HEK293 (cell line): ENCODE measurements at regions not wholly inside any gene's neighbourhood (a gene's known extent, or its start where the extent isn't known, plus 50 kb on each side); places are given as distances from the start of the nearest gene placed in this dataset.

Experiments
- BCL11A ChIP-seq: fragments of 450-650 bp; formaldehyde crosslinking; IDR thresholded peaks from 2 replicates; pipeline ENCODE4 v1.5.1; 2016; ENCODE audit warnings: low read depth, missing biosample characterization, missing genetic modification characterization
- CTCF ChIP-seq: fragments of 450-650 bp; formaldehyde crosslinking; IDR thresholded peaks from 2 replicates; pipeline ENCODE4 v1.5.1; 2016; ENCODE audit warnings: missing biosample characterization, missing genetic modification characterization
- GLIS1 ChIP-seq: fragments of 450-650 bp; formaldehyde crosslinking; IDR thresholded peaks from 2 replicates; pipeline ENCODE4 v1.5.1; 2016; ENCODE audit warnings: missing biosample characterization, missing genetic modification characterization
- PRDM10 ChIP-seq: fragments of 450-650 bp; formaldehyde crosslinking; IDR thresholded peaks from 2 replicates; pipeline ENCODE4 v1.5.1; 2016; ENCODE audit warnings: missing biosample characterization, missing genetic modification characterization
- PRDM2 ChIP-seq: fragments of 450-650 bp; formaldehyde crosslinking; IDR thresholded peaks from 2 replicates; pipeline ENCODE4 v1.5.1; 2016; ENCODE audit warnings: missing biosample characterization, missing genetic modification characterization, borderline replicate concordance
- ZNF214 ChIP-seq: fragments of 450-650 bp; formaldehyde crosslinking; IDR thresholded peaks from 2 replicates; pipeline ENCODE4 v1.5.1; 2017; ENCODE audit warnings: missing biosample characterization, mild to moderate bottlenecking, missing genetic modification characterization, borderline replicate concordance
- ZNF530 ChIP-seq: fragments of 450-650 bp; formaldehyde crosslinking; IDR thresholded peaks from 2 replicates; pipeline ENCODE4 v1.5.1; 2016; ENCODE audit warnings: low read depth, missing biosample characterization, missing genetic modification characterization
- ZNF549 ChIP-seq: fragments of 450-650 bp; IDR thresholded peaks from 2 replicates; pipeline ENCODE4 v1.5.1; 2018; ENCODE audit warnings: missing biosample characterization, missing genetic modification characterization, mild to moderate bottlenecking, inconsistent platforms, moderate library complexity
- ZNF747 ChIP-seq: fragments of 450-650 bp; formaldehyde crosslinking; IDR thresholded peaks from 2 replicates; pipeline ENCODE4 v1.5.1; 2016; ENCODE audit warnings: missing biosample characterization, missing genetic modification characterization
- TF ChIP-seq, protein P1 (sequence below): fragments of 450-650 bp; formaldehyde crosslinking; IDR thresholded peaks from 2 replicates; pipeline ENCODE4 v1.5.1; 2016; ENCODE audit warnings: missing biosample characterization, missing genetic modification characterization

DNA sequence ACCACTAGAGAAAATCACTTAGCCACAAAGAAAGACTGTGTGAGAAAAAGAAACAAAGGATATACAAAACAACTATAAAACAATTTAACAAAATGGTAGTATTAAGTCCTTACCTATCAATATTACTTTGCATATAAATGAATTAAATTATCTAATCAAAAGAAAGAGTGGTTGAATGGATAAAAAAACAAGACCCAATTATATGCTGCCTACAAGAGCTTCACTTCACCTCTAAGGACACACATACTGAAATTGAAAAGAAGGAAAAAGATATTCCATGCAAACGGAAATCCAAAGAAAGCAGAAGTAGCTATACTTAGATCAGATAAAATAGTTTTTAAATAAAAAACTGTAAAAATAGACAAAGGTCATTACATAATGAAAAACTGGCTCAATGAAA is 134.9 kb upstream of the CCDC196 start:
- TF ChIP-seq BCL11A (tag by site-specific recombination) (no peak), CTCF (tag by site-specific recombination) (no peak), ZNF747 (tag by site-specific recombination) (no peak), ZNF214 (no peak), ZNF530 (tag by site-specific recombination) (no peak), ZNF549 (tag by site-specific recombination) (no peak), PRDM2 (tag by site-specific recombination) (no peak), PRDM10 (no peak), GLIS1 (tag by site-specific recombination) (no peak)
- TF ChIP-seq, protein P1, sequence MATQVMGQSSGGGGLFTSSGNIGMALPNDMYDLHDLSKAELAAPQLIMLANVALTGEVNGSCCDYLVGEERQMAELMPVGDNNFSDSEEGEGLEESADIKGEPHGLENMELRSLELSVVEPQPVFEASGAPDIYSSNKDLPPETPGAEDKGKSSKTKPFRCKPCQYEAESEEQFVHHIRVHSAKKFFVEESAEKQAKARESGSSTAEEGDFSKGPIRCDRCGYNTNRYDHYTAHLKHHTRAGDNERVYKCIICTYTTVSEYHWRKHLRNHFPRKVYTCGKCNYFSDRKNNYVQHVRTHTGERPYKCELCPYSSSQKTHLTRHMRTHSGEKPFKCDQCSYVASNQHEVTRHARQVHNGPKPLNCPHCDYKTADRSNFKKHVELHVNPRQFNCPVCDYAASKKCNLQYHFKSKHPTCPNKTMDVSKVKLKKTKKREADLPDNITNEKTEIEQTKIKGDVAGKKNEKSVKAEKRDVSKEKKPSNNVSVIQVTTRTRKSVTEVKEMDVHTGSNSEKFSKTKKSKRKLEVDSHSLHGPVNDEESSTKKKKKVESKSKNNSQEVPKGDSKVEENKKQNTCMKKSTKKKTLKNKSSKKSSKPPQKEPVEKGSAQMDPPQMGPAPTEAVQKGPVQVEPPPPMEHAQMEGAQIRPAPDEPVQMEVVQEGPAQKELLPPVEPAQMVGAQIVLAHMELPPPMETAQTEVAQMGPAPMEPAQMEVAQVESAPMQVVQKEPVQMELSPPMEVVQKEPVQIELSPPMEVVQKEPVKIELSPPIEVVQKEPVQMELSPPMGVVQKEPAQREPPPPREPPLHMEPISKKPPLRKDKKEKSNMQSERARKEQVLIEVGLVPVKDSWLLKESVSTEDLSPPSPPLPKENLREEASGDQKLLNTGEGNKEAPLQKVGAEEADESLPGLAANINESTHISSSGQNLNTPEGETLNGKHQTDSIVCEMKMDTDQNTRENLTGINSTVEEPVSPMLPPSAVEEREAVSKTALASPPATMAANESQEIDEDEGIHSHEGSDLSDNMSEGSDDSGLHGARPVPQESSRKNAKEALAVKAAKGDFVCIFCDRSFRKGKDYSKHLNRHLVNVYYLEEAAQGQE (tag by site-specific recombination), result no peak
